ENCODE measurements at regions not wholly inside any gene's neighbourhood (a gene's known extent, or its start where the extent isn't known, plus 50 kb on each side); places are given as distances from the start of the nearest gene placed in this dataset.

DNA sequence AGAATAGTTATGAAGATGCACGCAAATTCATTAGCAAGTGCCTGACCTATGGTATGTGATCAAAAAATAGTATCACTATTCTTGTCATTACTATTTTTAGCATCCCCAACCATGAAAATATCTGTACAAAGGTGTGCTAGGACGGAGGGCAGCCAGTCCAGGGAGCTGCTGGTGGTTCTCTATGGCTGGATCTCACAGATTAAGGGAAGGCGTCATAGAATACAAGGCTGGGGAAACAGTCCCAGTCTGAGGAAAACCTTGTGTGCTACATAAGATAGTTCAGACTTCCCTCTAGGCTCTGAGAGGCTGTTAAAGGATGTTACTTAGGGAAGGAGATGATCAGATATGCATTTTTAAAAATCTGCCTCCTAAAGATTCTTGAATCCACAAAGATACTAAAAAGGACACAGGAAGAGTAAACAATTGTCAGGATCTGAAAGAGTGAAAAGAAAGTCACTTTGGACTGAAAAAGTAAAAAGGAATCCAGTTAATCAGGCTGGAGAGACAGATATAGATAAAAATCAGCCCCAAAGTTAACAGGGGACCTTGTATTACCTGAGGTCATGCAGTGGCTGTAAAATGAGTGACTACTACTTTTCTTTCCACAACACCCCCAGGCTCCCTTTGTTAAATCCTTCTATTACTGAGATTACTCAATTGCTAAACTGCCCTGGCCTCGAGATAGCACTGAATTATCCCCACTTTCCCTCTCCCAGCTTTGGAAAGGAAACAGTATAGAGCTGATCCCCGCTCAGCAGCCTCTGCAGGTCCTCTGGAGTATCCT lies 108.6 kb downstream of the MAB21L3 start:
- H3K4me1 Mint-ChIP-seq = peaks cover 6 to 9% of the 10 kb centered on the region in 2 experiments
- Histone ChIP-seq H3K23me2 (ENCODE audit: insufficient read length, low read depth, low read length, poor library complexity, severe bottlenecking) (no peaks in the 10 kb centered on the region), H3K79me1 (ENCODE audit: insufficient read depth, low read depth, low read length, poor library complexity, severe bottlenecking) (no peaks in the 10 kb centered on the region), H3K27ac (ENCODE audit: insufficient read length, low read depth, low read length) (no peak overlapping the region), H4K5ac (ENCODE audit: insufficient read length, low read depth, low read length) (no peak overlapping the region), H2AFZ (ENCODE audit: low read length) (no peak overlapping the region), H3K4me2 (ENCODE audit: insufficient read depth, insufficient read length, low read length) (no peak overlapping the region), H4K20me1 (ENCODE audit: control insufficient read depth, insufficient read depth, insufficient read length) (no peaks in the 10 kb centered on the region), H3K4ac (ENCODE audit: low read depth, low read length) (no peak overlapping the region), H3K56ac (ENCODE audit: insufficient read length, low read depth, low read length) (no peak overlapping the region), H2AK5ac (ENCODE audit: insufficient read length, low read length) (no peak overlapping the region), H2BK12ac (ENCODE audit: insufficient read length, low read depth, low read length) (no peak overlapping the region), H4K8ac (replicated peaks; ENCODE audit: insufficient read length, low read depth, low read length) (no peak overlapping the region), H3K18ac (ENCODE audit: insufficient read length, low read depth, low read length) (no peak overlapping the region), H3K9ac (ENCODE audit: extremely low read depth, insufficient read length, low read length) (no peak overlapping the region), H3K4me1 (ENCODE audit: insufficient read depth, low read length) (no peaks in the 10 kb centered on the region), H3K79me2 (ENCODE audit: insufficient read depth, low read length) (no peaks in the 10 kb centered on the region), H3K27me3 (ENCODE audit: insufficient read depth, low read length) (no peaks in the 10 kb centered on the region), H2BK20ac (ENCODE audit: low read depth, low read length, poor library complexity, severe bottlenecking) (no peak overlapping the region), H3K9me3 (ENCODE audit: control insufficient read depth, low read depth, low read length) (no peaks in the 10 kb centered on the region), H3T11ph (ENCODE audit: low read length) (no peak overlapping the region), H3K23ac (ENCODE audit: insufficient read length, low read depth, low read length) (no peak overlapping the region), H2BK5ac (ENCODE audit: insufficient read length, low read length) (no peak overlapping the region), H3K14ac (ENCODE audit: insufficient read depth, low read length) (no peak overlapping the region), H2BK15ac (ENCODE audit: low read depth, low read length) (no peak overlapping the region), H2BK120ac (ENCODE audit: low read depth, low read length, poor library complexity, severe bottlenecking) (no peak overlapping the region), H4K91ac (ENCODE audit: insufficient read length, low read depth, low read length) (no peak overlapping the region)
- H3K27ac Mint-ChIP-seq = no peak overlapping the region
- H3K9me3 Mint-ChIP-seq = no peaks in the 10 kb centered on the region
- no peak overlapping the region for H3K4me3 Mint-ChIP-seq
- peaks cover 1% of the 10 kb centered on the region; the same call in 1 of the 2 replicates for H3K27me3 Mint-ChIP-seq (ENCODE audit: low read depth)
- no CpG with 5 or more reads among the region's 5 CpGs for WGBS (ENCODE audit: extremely low coverage, insufficient read length, low lambda C conversion rate)
- DNase-seq = no peak
- H3K36me3 Mint-ChIP-seq (ENCODE audit: insufficient read depth in 1 of 3, low read depth in 3 of 3) = no peaks in the 10 kb centered on the region
- TF ChIP-seq, protein P1, sequence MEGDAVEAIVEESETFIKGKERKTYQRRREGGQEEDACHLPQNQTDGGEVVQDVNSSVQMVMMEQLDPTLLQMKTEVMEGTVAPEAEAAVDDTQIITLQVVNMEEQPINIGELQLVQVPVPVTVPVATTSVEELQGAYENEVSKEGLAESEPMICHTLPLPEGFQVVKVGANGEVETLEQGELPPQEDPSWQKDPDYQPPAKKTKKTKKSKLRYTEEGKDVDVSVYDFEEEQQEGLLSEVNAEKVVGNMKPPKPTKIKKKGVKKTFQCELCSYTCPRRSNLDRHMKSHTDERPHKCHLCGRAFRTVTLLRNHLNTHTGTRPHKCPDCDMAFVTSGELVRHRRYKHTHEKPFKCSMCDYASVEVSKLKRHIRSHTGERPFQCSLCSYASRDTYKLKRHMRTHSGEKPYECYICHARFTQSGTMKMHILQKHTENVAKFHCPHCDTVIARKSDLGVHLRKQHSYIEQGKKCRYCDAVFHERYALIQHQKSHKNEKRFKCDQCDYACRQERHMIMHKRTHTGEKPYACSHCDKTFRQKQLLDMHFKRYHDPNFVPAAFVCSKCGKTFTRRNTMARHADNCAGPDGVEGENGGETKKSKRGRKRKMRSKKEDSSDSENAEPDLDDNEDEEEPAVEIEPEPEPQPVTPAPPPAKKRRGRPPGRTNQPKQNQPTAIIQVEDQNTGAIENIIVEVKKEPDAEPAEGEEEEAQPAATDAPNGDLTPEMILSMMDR (conservative IDR thresholded peaks at IDR 0.05) = no peak
